ENCODE measurements at regions not wholly inside any gene's neighbourhood (a gene's known extent, or its start where the extent isn't known, plus 50 kb on each side); places are given as distances from the start of the nearest gene placed in this dataset.

DNA sequence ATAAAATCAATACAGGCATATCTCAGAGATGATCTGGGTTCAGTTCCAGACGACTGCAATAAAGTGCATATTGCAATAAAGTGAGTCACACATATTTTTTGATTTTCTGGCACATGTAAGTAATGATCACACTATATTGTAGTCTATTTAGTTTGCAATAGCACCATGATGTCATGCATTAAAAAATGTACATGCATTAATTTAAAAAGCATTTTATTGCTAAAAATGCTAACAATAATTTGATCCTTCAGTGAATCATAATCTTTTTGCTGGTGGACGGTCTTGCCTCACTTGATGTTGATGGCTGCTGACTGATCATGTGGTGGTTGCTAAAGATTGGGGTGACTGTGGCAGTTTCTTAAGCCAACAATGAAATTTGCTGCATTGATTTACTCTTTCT lies 511.1 kb downstream of the OTOL1 start:
- DNase-seq (ENCODE audit: low spot score) = no peak

GRCh38 chr3:162012633-162013032 lies 516.0 kb downstream of the OTOL1 start:
- DNase-seq (ENCODE audit: low spot score) = no peak

- DNase-seq (ENCODE audit: low spot score) = no peak
These were observed 517.7 kb downstream of the OTOL1 start for GRCh38 chr3:162014284-162014683.

GRCh38 chr3:162015856-162016255 lies 519.2 kb downstream of the OTOL1 start:
- DNase-seq (ENCODE audit: low spot score) = no peak

DNA sequence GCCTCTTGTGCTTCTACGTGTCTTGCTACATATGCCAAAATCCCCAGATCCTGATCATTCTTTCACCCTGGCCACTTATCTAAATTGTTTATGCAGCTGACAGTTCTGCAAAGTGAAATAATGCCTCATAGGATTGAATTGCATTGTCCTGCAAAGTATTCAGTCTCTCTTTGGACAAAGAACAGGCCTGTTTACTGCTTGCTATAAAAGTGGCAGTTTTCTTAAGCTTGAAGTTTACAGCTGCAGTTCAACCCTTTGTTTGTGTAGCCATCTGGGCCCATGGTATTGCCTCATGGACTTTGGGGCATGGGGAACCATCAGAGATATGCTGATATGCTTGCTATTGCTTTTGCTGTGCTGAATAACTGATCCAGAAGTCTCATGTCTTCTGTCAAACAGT lies 523.2 kb downstream of the OTOL1 start:
- DNase-seq (ENCODE audit: low spot score) = no peak

GRCh38 chr3:162021206-162021605 lies 524.6 kb downstream of the OTOL1 start:
- no peak for DNase-seq (ENCODE audit: low spot score)

GRCh38 chr3:162022911-162023310 lies 526.3 kb downstream of the OTOL1 start:
- DNase-seq (ENCODE audit: low spot score) = no peak

DNA sequence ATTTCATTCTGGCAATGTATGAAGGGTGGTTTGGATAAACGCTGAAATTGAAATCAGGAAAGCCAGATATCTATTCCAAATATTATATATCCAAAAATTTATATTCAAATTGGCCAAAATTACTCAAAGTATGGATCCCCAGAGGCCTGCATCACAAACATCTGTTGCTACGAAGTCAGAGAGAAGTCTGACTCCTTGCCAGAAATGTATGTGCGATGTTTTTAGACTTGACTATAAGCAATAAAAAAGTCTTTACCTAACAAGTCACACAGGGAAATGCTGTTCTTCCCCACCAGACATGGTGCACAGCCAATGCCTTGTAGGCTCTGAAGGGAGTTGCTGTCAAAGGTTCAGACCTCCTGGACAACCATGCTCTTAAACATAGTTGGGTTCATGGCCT lies 533.1 kb downstream of the OTOL1 start:
- no peak for DNase-seq (ENCODE audit: low spot score)

- DNase-seq (ENCODE audit: low spot score) = no peak
These were observed 537.8 kb downstream of the OTOL1 start for GRCh38 chr3:162034368-162034767.

- no peak for DNase-seq (ENCODE audit: low spot score)
These were observed 545.0 kb downstream of the OTOL1 start for GRCh38 chr3:162041622-162042021.

GRCh38 chr3:162052636-162053035 lies 556.0 kb downstream of the OTOL1 start:
- no peak for DNase-seq (ENCODE audit: low spot score)

DNA sequence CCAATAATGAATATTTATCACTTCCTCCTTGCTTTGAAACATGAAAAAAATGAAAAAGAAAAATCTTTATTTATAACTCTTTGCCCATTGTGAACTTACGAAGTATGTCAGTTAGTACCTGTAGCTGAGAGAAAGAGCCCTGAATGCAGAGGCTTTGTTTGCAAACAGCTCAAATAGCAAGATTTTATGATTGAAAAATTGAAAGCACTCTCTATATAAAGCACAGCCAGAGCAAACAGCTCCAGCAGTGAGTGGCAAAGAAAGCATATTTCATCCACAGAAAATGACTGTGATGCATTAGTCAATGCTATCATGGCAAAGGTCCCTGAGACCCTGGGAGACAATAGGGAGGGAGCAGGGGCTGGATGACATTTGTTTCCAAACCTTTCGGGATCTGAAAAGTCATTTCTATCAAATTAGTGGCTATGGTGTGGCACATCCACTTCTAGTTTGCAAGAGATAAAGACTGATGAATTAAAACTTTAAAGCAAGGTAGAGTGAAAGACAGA lies 576.1 kb downstream of the OTOL1 start:
- DNase-seq (ENCODE audit: low spot score) = no peak

- no peak for DNase-seq (ENCODE audit: low spot score)
These were observed 576.9 kb downstream of the OTOL1 start for GRCh38 chr3:162073422-162073975.

GRCh38 chr3:162077108-162077507 lies 580.5 kb downstream of the OTOL1 start:
- DNase-seq (ENCODE audit: low spot score) = no peak

- no peak for DNase-seq (ENCODE audit: low spot score)
These were observed 585.9 kb downstream of the OTOL1 start for GRCh38 chr3:162082516-162082915.

- no peak for DNase-seq (ENCODE audit: low spot score)
These were observed 590.8 kb downstream of the OTOL1 start for GRCh38 chr3:162087361-162087760.

DNA sequence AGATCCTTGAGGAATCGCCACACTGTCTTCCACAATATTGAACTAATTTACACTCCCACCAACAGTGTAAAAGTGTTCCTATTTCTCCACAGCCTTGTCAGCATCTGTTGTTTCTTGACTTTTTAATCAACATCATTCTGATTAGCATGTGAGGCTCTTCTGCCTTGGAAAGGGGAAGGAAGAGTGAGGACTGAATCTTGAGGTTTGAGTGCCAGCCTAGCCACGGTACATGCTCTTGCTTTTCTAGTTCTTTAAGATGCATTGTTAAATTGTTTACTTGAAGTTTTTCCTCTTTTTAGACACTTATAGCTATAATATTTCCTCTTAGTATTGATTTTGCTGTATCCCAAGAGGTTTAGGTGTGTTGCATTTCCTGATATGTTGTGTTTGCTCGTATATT lies 596.1 kb downstream of the OTOL1 start:
- no peak for DNase-seq (ENCODE audit: low spot score)

DNA sequence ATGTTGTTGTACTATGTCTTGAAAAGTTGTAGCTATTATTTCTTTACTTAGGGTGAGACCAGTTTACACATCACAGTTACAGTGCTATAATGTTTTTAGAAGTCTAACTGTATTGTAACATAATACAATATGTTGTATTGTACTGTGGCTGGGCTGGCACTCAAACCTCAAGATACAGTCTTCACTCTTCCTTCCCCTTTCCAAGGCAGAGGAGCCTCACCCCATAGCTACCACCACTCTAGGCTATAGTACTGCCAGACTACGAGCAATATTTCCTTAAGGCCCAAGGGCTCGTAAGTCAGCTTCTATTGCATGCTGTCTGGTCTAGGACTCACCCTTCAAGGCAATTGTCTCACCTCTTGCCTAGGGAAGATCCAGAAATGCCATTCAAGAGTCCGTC lies 597.7 kb downstream of the OTOL1 start:
- no peak for DNase-seq (ENCODE audit: low spot score)

GRCh38 chr3:162096874-162097273 lies 600.3 kb downstream of the OTOL1 start:
- DNase-seq (ENCODE audit: low spot score) = no peak

- DNase-seq (ENCODE audit: low spot score) = no peak
These were observed 607.2 kb downstream of the OTOL1 start for GRCh38 chr3:162103808-162104207.

DNA sequence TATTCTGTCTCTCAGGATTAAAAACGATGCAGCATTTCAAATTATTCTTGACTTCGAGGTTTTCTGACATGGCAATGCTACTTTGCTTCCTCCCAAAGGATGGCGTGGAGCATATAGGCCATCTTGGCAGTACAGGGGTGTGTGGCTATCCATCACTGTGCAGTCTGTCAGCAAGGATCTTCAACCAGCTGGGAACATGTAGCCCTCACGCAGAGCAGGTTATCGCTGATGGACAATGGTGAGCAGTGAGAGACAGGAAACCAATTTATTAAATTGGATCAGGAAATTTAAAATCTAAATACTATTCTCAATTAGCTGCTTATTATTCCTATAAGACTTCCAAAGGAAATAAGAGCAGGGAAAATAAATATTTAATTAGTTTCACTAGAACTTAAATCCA lies 615.3 kb downstream of the OTOL1 start:
- DNase-seq (ENCODE audit: low spot score) = no peak

GRCh38 chr3:162112719-162113118 lies 616.1 kb downstream of the OTOL1 start:
- DNase-seq (ENCODE audit: low spot score) = no peak

- no peak for DNase-seq (ENCODE audit: low spot score)
These were observed 621.4 kb downstream of the OTOL1 start for GRCh38 chr3:162117961-162118360.

DNA sequence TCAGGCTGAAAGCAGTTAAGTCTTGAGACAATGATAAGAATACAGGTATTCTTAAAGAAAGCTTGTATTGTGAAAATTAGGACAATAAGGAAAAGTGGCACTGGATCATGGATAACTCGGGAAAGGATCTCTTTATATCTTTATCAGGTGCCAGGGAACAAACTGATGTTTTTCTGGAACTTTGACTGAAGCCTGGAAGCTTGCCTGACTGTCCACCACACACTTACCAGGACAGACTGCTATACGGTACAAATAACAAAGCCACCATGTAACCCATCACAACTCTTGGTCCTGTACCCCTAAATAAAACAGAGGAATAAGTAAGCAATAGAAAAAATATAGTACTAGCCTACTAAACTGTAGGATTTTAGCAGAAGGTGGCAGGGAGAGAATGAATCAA lies 623.0 kb downstream of the OTOL1 start:
- no peak for DNase-seq (ENCODE audit: low spot score)

- no peak for DNase-seq (ENCODE audit: low spot score)
These were observed 625.8 kb downstream of the OTOL1 start for GRCh38 chr3:162122405-162122804.
